SK-N-SH (cell line): ENCODE measurements at regions not wholly inside any gene's neighbourhood (a gene's known extent, or its start where the extent isn't known, plus 50 kb on each side); places are given as distances from the start of the nearest gene placed in this dataset.

Experiments
- CTCF ChIA-PET: fragments of 300-600, 350-600 bp; formaldehyde crosslinking; extraction: SDS; loops from one replicate; lab custom pipeline; 2021; lab: Yijun Ruan, JAX
- POLR2A ChIA-PET: fragments of 350-600 bp; sonication (Branson Sonifier 250); formaldehyde crosslinking; extraction: SDS; loops from one replicate; lab custom pipeline; 2020; ENCODE audit warnings: antibody characterized with exemption, inconsistent platforms; lab: Yijun Ruan, JAX
- DNase-seq: peaks from one replicate; pipeline ENCODE4 v3.0.0; 2012
- H2AFZ ChIP-seq: fragments of 200-600 bp; sonication (generic); 2 replicates; pipeline ENCODE4 v1.8.1; 2016; ENCODE audit warnings: antibody characterized with exemption, mild to moderate bottlenecking, low read depth
- H3F3A ChIP-seq: fragments of 200-600 bp; sonication (generic); replicated peaks from 2 replicates; pipeline ENCODE3; 2016; ENCODE audit warnings: antibody characterized with exemption, mild to moderate bottlenecking; ENCODE audit not compliant: insufficient read depth
- H3K27ac ChIP-seq, 2 experiments: fragments of 200-500 bp in 1 of 2; fragments of 200-600 bp in 1 of 2; sonication (Bioruptor generic) in 1 of 2; sonication (generic), shearing (Covaris generic) in 1 of 2; 2 replicates each; pipeline versions ENCODE4 v1.5.1 to v1.6.1; 2014 to 2016; ENCODE audit warnings: low read depth in 2 of 2, inconsistent platforms in 1 of 2, low read length in 1 of 2, mild to moderate bottlenecking in 1 of 2, mixed read lengths in 1 of 2
- H3K27me3 ChIP-seq: fragments of 200-600 bp; sonication (generic), shearing (Covaris generic); 2 replicates; pipeline ENCODE4 v1.6.1; 2016; ENCODE audit warnings: mixed run types; ENCODE audit not compliant: insufficient read depth
- H3K36me3 ChIP-seq, 2 experiments: fragments of 200-500 bp in 1 of 2; fragments of 200-600 bp in 1 of 2; sonication (Bioruptor generic) in 1 of 2; sonication (generic) in 1 of 2; replicated peaks in 1 of 2; 2 replicates each; pipeline versions ENCODE3 to v1.5.1; 2014 to 2016; ENCODE audit warnings: low read length in 1 of 2, mild to moderate bottlenecking in 1 of 2; ENCODE audit not compliant: insufficient read depth in 2 of 2, control insufficient read depth in 1 of 2
- H3K4me1 ChIP-seq, 2 experiments: fragments of 200-500 bp in 1 of 2; fragments of 200-600 bp in 1 of 2; sonication (Bioruptor generic) in 1 of 2; sonication (generic), shearing (Covaris generic) in 1 of 2; 2 replicates each; pipeline versions ENCODE4 v1.5.1 to v1.6.1; 2014 to 2016; ENCODE audit warnings: low read depth in 1 of 2, low read length in 1 of 2, mixed run types in 1 of 2; ENCODE audit not compliant: insufficient read depth in 2 of 2, control insufficient read depth in 1 of 2
- H3K4me2 ChIP-seq: fragments of 200-600 bp; sonication (generic), shearing (Covaris generic); 2 replicates; pipeline ENCODE4 v1.6.1; 2017; ENCODE audit warnings: mixed run types
- H3K4me3 ChIP-seq, 2 experiments: fragments of 200-500 bp in 1 of 2; fragments of 200-600 bp in 1 of 2; sonication (Bioruptor generic) in 1 of 2; sonication (generic), shearing (Covaris generic) in 1 of 2; 2 replicates each; pipeline versions ENCODE4 v1.5.1 to v1.8.1; 2014 to 2016; ENCODE audit warnings: low read depth in 2 of 2, inconsistent platforms in 1 of 2, low read length in 1 of 2, mild to moderate bottlenecking in 1 of 2, mixed read lengths in 1 of 2, moderate library complexity in 1 of 2
- H3K79me2 ChIP-seq: fragments of 200-600 bp; sonication (generic); 2 replicates; pipeline ENCODE4 v1.8.1; 2017; ENCODE audit warnings: mild to moderate bottlenecking; ENCODE audit not compliant: insufficient read depth
- H3K9ac ChIP-seq: fragments of 200-600 bp; sonication (generic); 2 replicates; pipeline ENCODE4 v1.6.1; 2017; ENCODE audit warnings: mixed run types
- H3K9me2 ChIP-seq: fragments of 200-600 bp; sonication (generic); 2 replicates; pipeline ENCODE4 v1.6.1; 2017; ENCODE audit warnings: mixed run types
- H3K9me3 ChIP-seq: fragments of 200-600 bp; sonication (generic); 2 replicates; pipeline ENCODE4 v1.6.1; 2017; ENCODE audit warnings: mixed run types, mild to moderate bottlenecking, moderate library complexity
- H4K20me1 ChIP-seq: fragments of 200-600 bp; sonication (generic); 2 replicates; pipeline ENCODE4 v1.6.1; 2017; ENCODE audit warnings: mild to moderate bottlenecking, mixed run types; ENCODE audit not compliant: insufficient read depth
- CTCF ChIP-seq: fragments of 200-600 bp; sonication (generic); IDR thresholded peaks from 2 replicates; pipeline ENCODE4 v1.6.1; 2017; ENCODE audit warnings: antibody characterized with exemption, mild to moderate bottlenecking, moderate library complexity
- FOSL2 ChIP-seq: IDR thresholded peaks from 2 replicates; pipeline ENCODE4 v1.4.0; 2012; ENCODE audit warnings: low read depth, mild to moderate bottlenecking, moderate library complexity, borderline replicate concordance
- FOXJ3 ChIP-seq: sonication (generic); formaldehyde crosslinking; IDR thresholded peaks from 2 replicates; pipeline ENCODE4 v1.5.1; 2020; ENCODE audit warnings: mild to moderate bottlenecking, missing genetic modification reagents
- FOXM1 ChIP-seq: IDR thresholded peaks from 2 replicates; pipeline ENCODE4 v1.4.0; 2012; ENCODE audit warnings: low read depth, mild to moderate bottlenecking
- IRF3 ChIP-seq: fragments of 150-350 bp; IDR thresholded peaks from 2 replicates; pipeline ENCODE4 v1.6.1; 2016; ENCODE audit warnings: mild to moderate bottlenecking, low read depth, low read length
- JUND ChIP-seq: IDR thresholded peaks from 2 replicates; pipeline ENCODE4 v1.4.0; 2012
- MXI1 ChIP-seq: IDR thresholded peaks from 2 replicates; pipeline ENCODE4 v1.6.1; 2012; ENCODE audit warnings: mild to moderate bottlenecking, low read depth, low read length, improper control_type of control experiment
- NRF1 ChIP-seq: IDR thresholded peaks from 2 replicates; pipeline ENCODE4 v1.6.1; 2012; ENCODE audit warnings: low read depth, mild to moderate bottlenecking, low read length
- RAD21 ChIP-seq: IDR thresholded peaks from 2 replicates; pipeline ENCODE4 v1.6.1; 2012; ENCODE audit warnings: mild to moderate bottlenecking, low read length
- REST ChIP-seq: IDR thresholded peaks from 2 replicates; pipeline ENCODE4 v1.6.1; 2012; ENCODE audit warnings: mild to moderate bottlenecking, low read depth, low read length, moderate library complexity
- TCF12 ChIP-seq: IDR thresholded peaks from 2 replicates; pipeline ENCODE4 v1.4.0; 2012
- TEAD4 ChIP-seq: IDR thresholded peaks from 2 replicates; pipeline ENCODE4 v1.4.0; 2012; ENCODE audit warnings: mild to moderate bottlenecking, borderline replicate concordance; ENCODE audit not compliant: insufficient read depth
- USF1 ChIP-seq: IDR thresholded peaks from 2 replicates; pipeline ENCODE4 v1.4.0; 2012; ENCODE audit warnings: low read depth, borderline replicate concordance
- WGBS: methylation state at CpG from one replicate; pipeline ENCODE4 v1.1.6; 2017; ENCODE audit warnings: low lambda C conversion rate; 5-methylcytosine and 5-hydroxymethylcytosine counted together
- TF ChIP-seq, protein P1 (sequence below): fragments of 150-350 bp; IDR thresholded peaks from 2 replicates; pipeline ENCODE4 v1.6.1; 2017; ENCODE audit warnings: antibody characterized with exemption, low read length, low read depth, borderline replicate concordance

- 5% methylated on average over 1 of the region's 1 CpG for WGBS
- H3K9ac ChIP-seq = no peak overlapping the region
- no peak overlapping the region for H3K27ac ChIP-seq
- POLR2A ChIA-PET = no interaction called here
- H3K27me3 ChIP-seq = no peaks in the 10 kb centered on the region
- TF ChIP-seq FOXM1 (no peak), CTCF (no peak), FOXJ3 (no peak), NRF1 (no peak), IRF3 (no peak), TEAD4 (no peak), TCF12 (no peak), FOSL2 (no peak), MXI1 (no peak), JUND (no peak), RAD21 (no peak), USF1 (no peak), REST (no peak)
- TF ChIP-seq, protein P1, sequence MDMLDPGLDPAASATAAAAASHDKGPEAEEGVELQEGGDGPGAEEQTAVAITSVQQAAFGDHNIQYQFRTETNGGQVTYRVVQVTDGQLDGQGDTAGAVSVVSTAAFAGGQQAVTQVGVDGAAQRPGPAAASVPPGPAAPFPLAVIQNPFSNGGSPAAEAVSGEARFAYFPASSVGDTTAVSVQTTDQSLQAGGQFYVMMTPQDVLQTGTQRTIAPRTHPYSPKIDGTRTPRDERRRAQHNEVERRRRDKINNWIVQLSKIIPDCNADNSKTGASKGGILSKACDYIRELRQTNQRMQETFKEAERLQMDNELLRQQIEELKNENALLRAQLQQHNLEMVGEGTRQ = no peak
- DNase-seq = no peak
- H3K79me2 ChIP-seq = no peaks in the 10 kb centered on the region
- no peaks in the 10 kb centered on the region for H3K9me3 ChIP-seq
- H2AFZ ChIP-seq = no peak overlapping the region
- H3K9me2 ChIP-seq = no peaks in the 10 kb centered on the region
- H4K20me1 ChIP-seq = no peaks in the 10 kb centered on the region
- H3K4me3 ChIP-seq = no peak overlapping the region
- no peaks in the 10 kb centered on the region for H3F3A ChIP-seq
- H3K36me3 ChIP-seq = no peaks in the 10 kb centered on the region
- CTCF ChIA-PET = interaction anchor here (1.9 kb wide), 1 partner anchor 8 kb away, joined by 6 read pairs; no protein-coding TSS in a partner anchor
- H3K4me2 ChIP-seq = no peak overlapping the region
- no peaks in the 10 kb centered on the region for H3K4me1 ChIP-seq
Measured at GRCh38 chr7:118777308-118777707, 552.8 kb downstream of the ANKRD7 start.
